Panc1 (cell line): ENCODE measurements at regions not wholly inside any gene's neighbourhood (a gene's known extent, or its start where the extent isn't known, plus 50 kb on each side); places are given as distances from the start of the nearest gene placed in this dataset.

Source experiments
- TCF7L2 ChIP-seq: IDR thresholded peaks from 2 replicates; pipeline ENCODE4 v1.6.1; 2011; ENCODE audit warnings: mild to moderate bottlenecking, low read depth, low read length, inconsistent platforms
- TF ChIP-seq, protein P1 (sequence below): fragments of 450-650 bp; IDR thresholded peaks from 2 replicates; pipeline ENCODE4 v1.5.1; 2017; ENCODE audit warnings: mild to moderate bottlenecking

DNA sequence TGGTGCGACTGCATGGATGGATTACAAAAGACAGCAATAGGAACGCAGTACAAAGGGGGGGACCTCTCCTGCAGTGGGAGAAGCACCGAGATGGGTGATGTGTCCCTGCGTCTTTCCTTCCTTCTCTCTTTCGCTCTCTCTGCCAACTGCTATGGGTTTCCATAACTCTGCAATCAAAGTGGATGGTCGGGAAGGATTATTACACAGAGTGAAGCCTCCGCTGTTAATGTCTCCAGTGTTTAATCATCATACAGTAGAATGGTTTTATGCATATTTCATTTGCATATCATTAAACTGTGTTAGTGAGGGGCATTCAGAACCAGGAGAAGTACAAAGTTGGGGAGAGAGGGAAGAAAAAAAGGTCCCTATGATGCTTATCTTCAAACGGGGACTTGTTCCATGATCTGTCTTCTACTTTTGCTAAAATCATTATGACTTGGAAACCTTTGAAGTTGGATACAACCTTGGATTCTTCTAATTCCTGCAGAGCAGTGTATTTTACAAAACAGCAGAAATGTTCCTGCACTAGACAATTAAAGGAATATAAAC is 255.9 kb upstream of the PMFBP1 start:
- no peak for TF ChIP-seq TCF7L2
- TF ChIP-seq, protein P1, sequence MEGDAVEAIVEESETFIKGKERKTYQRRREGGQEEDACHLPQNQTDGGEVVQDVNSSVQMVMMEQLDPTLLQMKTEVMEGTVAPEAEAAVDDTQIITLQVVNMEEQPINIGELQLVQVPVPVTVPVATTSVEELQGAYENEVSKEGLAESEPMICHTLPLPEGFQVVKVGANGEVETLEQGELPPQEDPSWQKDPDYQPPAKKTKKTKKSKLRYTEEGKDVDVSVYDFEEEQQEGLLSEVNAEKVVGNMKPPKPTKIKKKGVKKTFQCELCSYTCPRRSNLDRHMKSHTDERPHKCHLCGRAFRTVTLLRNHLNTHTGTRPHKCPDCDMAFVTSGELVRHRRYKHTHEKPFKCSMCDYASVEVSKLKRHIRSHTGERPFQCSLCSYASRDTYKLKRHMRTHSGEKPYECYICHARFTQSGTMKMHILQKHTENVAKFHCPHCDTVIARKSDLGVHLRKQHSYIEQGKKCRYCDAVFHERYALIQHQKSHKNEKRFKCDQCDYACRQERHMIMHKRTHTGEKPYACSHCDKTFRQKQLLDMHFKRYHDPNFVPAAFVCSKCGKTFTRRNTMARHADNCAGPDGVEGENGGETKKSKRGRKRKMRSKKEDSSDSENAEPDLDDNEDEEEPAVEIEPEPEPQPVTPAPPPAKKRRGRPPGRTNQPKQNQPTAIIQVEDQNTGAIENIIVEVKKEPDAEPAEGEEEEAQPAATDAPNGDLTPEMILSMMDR = no peak
